NB4 (cell line): ENCODE measurements at regions not wholly inside any gene's neighbourhood (a gene's known extent, or its start where the extent isn't known, plus 50 kb on each side); places are given as distances from the start of the nearest gene placed in this dataset.
"Not testable (repeated sequence)": the region's sequence is repeated elsewhere in the genome, so short reads cannot be mapped to it uniquely, and the experiment has no call there.

Experiments
- DNase-seq: peaks from one replicate; pipeline ENCODE4 v3.0.0; 2010; ENCODE audit warnings: low read depth
- H3K4me3 ChIP-seq: one replicate; pipeline ENCODE4 v1.5.1; 2011; ENCODE audit warnings: mild to moderate bottlenecking, low read depth, low read length, moderate library complexity
- MAX ChIP-seq: IDR thresholded peaks from 2 replicates; pipeline ENCODE4 v1.6.1; 2011; ENCODE audit warnings: low read depth, low read length
- MYC ChIP-seq: IDR thresholded peaks from 2 replicates; pipeline ENCODE4 v1.6.1; 2011; ENCODE audit warnings: low read depth, low read length
- POLR2A ChIP-seq: IDR thresholded peaks from 2 replicates; pipeline ENCODE4 v1.6.1; 2011; ENCODE audit warnings: mild to moderate bottlenecking; ENCODE audit not compliant: insufficient read length; ENCODE audit errors: extremely low read depth
- TF ChIP-seq, protein P1 (sequence below): IDR thresholded peaks from one replicate; pipeline ENCODE4 v1.5.1; 2012; ENCODE audit warnings: low read depth, low read length

DNA sequence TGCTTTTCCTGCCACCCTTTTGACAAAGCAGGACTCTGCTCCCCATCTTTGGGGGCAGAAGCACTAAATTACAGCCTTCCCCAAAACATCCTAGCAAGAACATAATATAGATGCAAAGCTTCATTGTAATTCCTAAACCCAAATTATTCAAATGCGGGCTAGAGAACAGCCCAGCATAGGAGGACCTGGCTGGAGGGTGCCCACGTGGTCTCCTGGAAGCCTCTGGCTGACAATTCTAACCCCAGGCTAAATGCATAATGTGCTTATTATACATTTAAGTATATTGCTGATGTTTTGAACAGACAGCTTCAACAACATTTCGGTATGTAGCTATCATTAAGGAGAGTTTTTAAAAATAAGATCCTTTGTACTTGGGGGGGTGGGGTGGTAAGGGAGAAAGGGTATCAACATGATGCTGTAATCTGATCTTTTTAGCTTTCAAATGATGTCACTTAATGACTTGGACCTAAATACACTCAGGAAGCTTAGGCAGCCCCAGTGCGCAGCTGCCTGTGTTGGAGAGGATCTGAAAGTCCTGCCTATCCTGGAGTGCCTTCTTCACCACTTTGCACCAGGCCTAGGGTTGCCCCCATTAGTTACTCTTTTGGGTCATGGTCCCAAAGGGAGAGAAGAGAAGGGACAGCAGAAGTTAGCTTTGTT is 57.2 kb upstream of the USP3 start:
- H3K4me3 ChIP-seq: no peak overlapping the region

GRCh38 chr15:63448266-63448665 is 56.1 kb upstream of the USP3 start:
- no peak overlapping the region for H3K4me3 ChIP-seq
- TF ChIP-seq, protein P1, sequence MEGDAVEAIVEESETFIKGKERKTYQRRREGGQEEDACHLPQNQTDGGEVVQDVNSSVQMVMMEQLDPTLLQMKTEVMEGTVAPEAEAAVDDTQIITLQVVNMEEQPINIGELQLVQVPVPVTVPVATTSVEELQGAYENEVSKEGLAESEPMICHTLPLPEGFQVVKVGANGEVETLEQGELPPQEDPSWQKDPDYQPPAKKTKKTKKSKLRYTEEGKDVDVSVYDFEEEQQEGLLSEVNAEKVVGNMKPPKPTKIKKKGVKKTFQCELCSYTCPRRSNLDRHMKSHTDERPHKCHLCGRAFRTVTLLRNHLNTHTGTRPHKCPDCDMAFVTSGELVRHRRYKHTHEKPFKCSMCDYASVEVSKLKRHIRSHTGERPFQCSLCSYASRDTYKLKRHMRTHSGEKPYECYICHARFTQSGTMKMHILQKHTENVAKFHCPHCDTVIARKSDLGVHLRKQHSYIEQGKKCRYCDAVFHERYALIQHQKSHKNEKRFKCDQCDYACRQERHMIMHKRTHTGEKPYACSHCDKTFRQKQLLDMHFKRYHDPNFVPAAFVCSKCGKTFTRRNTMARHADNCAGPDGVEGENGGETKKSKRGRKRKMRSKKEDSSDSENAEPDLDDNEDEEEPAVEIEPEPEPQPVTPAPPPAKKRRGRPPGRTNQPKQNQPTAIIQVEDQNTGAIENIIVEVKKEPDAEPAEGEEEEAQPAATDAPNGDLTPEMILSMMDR: no peak
- TF ChIP-seq POLR2A (no peak), MAX (no peak), MYC (no peak)
- DNase-seq: peak; percentile 81

More for the DNA sequence above, 57.2 kb upstream of the USP3 start:
- TF ChIP-seq POLR2A (no peak), MAX (no peak), MYC (no peak)
- TF ChIP-seq, protein P1: no peak
- no peak for DNase-seq

GRCh38 chr15:63448872-63449555 is 55.4 kb upstream of the USP3 start:
- H3K4me3 ChIP-seq, DNase-seq: not testable (repeated sequence)

GRCh38 chr15:63449731-63450130 is 54.7 kb upstream of the USP3 start:
- TF ChIP-seq, protein P1: no peak
- TF ChIP-seq MYC (no peak), POLR2A (no peak), MAX (no peak)
- no peak overlapping the region for H3K4me3 ChIP-seq
- DNase-seq: no peak

DNA sequence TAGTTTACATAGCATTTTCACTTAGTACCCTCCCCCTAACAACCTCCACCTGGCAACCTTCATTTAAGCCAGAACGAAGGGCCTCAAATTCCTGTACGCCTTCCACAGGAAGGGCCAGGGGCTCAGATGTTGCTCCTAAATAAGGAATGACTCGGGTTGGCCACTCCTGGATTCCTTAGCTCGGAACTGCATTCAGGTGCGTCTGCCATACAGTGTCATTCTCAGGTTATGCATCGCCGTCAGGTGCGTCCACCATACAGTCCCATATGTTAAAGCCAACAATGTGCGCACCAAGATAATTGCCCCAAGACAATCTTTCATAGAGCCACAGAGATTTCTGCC is 53.5 kb upstream of the USP3 start:
- DNase-seq: no peak
- TF ChIP-seq POLR2A: no peak
- no peak for TF ChIP-seq MYC
- no peak for TF ChIP-seq MAX
- TF ChIP-seq, protein P1: no peak
- no peak overlapping the region for H3K4me3 ChIP-seq

DNA sequence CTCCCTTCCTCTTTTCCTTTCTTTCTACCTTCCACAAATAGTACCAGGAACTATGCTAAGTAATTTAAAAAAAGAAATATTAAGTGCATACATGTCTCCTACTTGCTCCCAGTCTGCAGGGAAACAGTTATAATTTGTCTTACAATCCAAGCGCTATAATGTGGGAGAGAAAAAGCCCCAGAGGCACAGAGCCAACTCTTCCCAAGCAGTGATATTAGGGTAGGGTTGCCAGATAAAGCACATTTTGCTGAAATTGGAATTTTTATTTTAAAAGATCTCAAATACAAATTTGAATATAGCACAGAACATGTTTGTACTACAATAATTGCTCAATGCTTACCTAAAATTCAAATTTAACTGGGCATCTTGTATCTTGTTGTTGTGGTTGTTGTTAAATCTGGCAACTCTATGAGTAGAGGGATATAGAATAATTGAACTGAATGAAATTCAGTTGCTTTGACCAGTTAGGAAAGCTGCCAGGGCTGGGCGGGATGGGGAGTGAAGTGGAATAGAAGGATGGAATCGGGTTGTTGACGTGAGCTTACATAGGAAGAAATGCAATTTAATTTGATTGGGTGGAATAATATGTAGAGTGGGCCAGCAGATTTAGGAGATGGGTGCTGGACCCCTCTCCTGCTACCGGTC is 52.6 kb upstream of the USP3 start:
- H3K4me3 ChIP-seq: no peak overlapping the region
- TF ChIP-seq POLR2A (no peak), MAX (no peak), MYC (no peak)
- TF ChIP-seq, protein P1: no peak
- DNase-seq: no peak
